ENCODE measurements at regions not wholly inside any gene's neighbourhood (a gene's known extent, or its start where the extent isn't known, plus 50 kb on each side); places are given as distances from the start of the nearest gene placed in this dataset.

DNA sequence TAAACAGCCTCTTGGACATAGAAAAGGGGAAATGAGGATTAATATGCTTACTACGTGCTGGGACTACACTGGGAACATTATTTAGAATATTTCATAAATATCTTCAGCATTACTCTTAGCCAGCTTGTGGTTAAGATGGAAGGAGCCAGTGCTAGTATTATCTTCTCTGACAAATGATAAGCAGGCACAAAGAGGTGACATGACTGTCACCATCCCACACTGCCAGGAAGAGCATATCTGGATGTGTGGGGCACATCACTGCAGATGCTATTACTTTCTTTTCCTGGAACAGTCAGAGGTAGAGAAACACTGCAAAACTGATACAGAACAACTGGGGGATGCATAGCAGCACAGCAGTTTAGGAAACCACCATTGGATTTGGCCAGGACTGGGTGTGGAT lies 281.0 kb upstream of the TNC start:
- no peak for TF ChIP-seq EZH2phosphoT487 (IDR thresholded peaks at IDR 0.05; ENCODE audit: low read length)
- TF ChIP-seq, protein P1, sequence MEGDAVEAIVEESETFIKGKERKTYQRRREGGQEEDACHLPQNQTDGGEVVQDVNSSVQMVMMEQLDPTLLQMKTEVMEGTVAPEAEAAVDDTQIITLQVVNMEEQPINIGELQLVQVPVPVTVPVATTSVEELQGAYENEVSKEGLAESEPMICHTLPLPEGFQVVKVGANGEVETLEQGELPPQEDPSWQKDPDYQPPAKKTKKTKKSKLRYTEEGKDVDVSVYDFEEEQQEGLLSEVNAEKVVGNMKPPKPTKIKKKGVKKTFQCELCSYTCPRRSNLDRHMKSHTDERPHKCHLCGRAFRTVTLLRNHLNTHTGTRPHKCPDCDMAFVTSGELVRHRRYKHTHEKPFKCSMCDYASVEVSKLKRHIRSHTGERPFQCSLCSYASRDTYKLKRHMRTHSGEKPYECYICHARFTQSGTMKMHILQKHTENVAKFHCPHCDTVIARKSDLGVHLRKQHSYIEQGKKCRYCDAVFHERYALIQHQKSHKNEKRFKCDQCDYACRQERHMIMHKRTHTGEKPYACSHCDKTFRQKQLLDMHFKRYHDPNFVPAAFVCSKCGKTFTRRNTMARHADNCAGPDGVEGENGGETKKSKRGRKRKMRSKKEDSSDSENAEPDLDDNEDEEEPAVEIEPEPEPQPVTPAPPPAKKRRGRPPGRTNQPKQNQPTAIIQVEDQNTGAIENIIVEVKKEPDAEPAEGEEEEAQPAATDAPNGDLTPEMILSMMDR (IDR thresholded peaks at IDR 0.05; ENCODE audit: low read length), result no peak
